Coronary artery (tissue), 2 donors: ENCODE measurements at regions not wholly inside any gene's neighbourhood (a gene's known extent, or its start where the extent isn't known, plus 50 kb on each side); places are given as distances from the start of the nearest gene placed in this dataset.

Source experiments
- DNase-seq: peaks from one replicate; pipeline ENCODE4 v3.0.0-alpha.2; 2017; ENCODE audit warnings: low spot score
- H3K27ac ChIP-seq, 2 donors: fragments of 200-600 bp; sonication (generic); one replicate each; pipeline ENCODE4 v1.5.1; 2016 to 2019
- H3K4me3 ChIP-seq: fragments of 200-600 bp; sonication (generic); 2 replicates; pipeline ENCODE4 v1.5.1; 2016; ENCODE audit warnings: mild to moderate bottlenecking, moderate library complexity
- CTCF ChIP-seq: fragments of 200-600 bp; sonication (generic); IDR thresholded peaks from one replicate; pipeline ENCODE4 v1.5.1; 2019; ENCODE audit warnings: antibody characterized with exemption

- no peak overlapping the region for H3K4me3 ChIP-seq
- DNase-seq, result no peak
- no peak for TF ChIP-seq CTCF
These were observed 309.2 kb upstream of the KITLG start for GRCh38 chr12:88889326-88890110.

GRCh38 chr12:88884600-88884999 lies 304.3 kb upstream of the KITLG start:
- no peak overlapping the region for H3K4me3 ChIP-seq
- H3K27ac ChIP-seq, result no peak overlapping the region
- no peak for DNase-seq
- TF ChIP-seq CTCF, result no peak

More at GRCh38 chr12:88889326-88890110, 309.2 kb upstream of the KITLG start:
- no peak overlapping the region for H3K27ac ChIP-seq

- no peak overlapping the region for H3K27ac ChIP-seq
- no peak for DNase-seq
- no peak for TF ChIP-seq CTCF
- no peak overlapping the region for H3K4me3 ChIP-seq
These were observed 302.4 kb upstream of the KITLG start for GRCh38 chr12:88882662-88883061.

GRCh38 chr12:88880051-88880450 lies 299.8 kb upstream of the KITLG start:
- TF ChIP-seq CTCF, result no peak
- H3K27ac ChIP-seq, result no peak overlapping the region
- H3K4me3 ChIP-seq, result no peak overlapping the region
- no peak for DNase-seq

GRCh38 chr12:88878295-88878694 lies 298.0 kb upstream of the KITLG start:
- Histone ChIP-seq H3K27ac (no peak overlapping the region), H3K4me3 (no peak overlapping the region)
- no peak for DNase-seq
- no peak for TF ChIP-seq CTCF

- no peak for TF ChIP-seq CTCF
- no peak for DNase-seq
- no peak overlapping the region for H3K27ac ChIP-seq
- H3K4me3 ChIP-seq, result no peak overlapping the region
These were observed 296.6 kb upstream of the KITLG start for GRCh38 chr12:88876857-88877256.

GRCh38 chr12:88870000-88870737 lies 289.9 kb upstream of the KITLG start:
- no peak for DNase-seq
- no peak overlapping the region for H3K27ac ChIP-seq
- H3K4me3 ChIP-seq, result no peak overlapping the region
- no peak for TF ChIP-seq CTCF
